GM12878 (cell line): ENCODE measurements at regions not wholly inside any gene's neighbourhood (a gene's known extent, or its start where the extent isn't known, plus 50 kb on each side); places are given as distances from the start of the nearest gene placed in this dataset.
"Not testable (repeated sequence)": the region's sequence is repeated elsewhere in the genome, so short reads cannot be mapped to it uniquely, and the experiment has no call there.

Experiments
- ATAC-seq: fragments of 200-7000 bp; cut with Tn5 transposase; 3 replicates; pipeline ENCODE4 v1.9.1; 2020; ENCODE audit warnings: mild to moderate bottlenecking, moderate library complexity
- BruUV-seq: library from RNA; stranded (reverse); fragments of 400-500 nt; replicated peaks from 2 replicates; lab custom pipeline; 2021; lab: Mats Ljungman, UMichigan
- CTCF ChIA-PET: fragments of 300-600 bp; sonication (Branson Sonifier 250); formaldehyde crosslinking; extraction: SDS; loops from one replicate; lab custom pipeline; 2021; ENCODE audit warnings: inconsistent platforms; lab: Yijun Ruan, JAX
- POLR2A ChIA-PET: fragments of 350-600 bp; formaldehyde crosslinking; extraction: SDS; loops from one replicate; lab custom pipeline; 2021; ENCODE audit warnings: inconsistent platforms; lab: Charles Lee
- RAD21 ChIA-PET: fragments of 300-600 bp; sonication (Branson Sonifier 250); formaldehyde crosslinking; loops from one replicate; lab custom pipeline; 2023; ENCODE audit warnings: antibody characterized with exemption; ENCODE audit not compliant: unreplicated experiment; lab: Charles Lee
- SMC1A ChIA-PET: fragments of 300-600 bp; sonication (Branson Sonifier 250); formaldehyde crosslinking; loops from one replicate; lab custom pipeline; 2023; ENCODE audit not compliant: unreplicated experiment, uncharacterized antibody; lab: Charles Lee
- DNase-seq: peaks from one replicate; pipeline ENCODE4 v3.0.0-alpha.2; 2011; ENCODE audit warnings: low read depth, low spot score
- FAIRE-seq: peaks from 3 replicates; lab custom pipeline; 2011; peaks lifted over from hg19 to GRCh38; lab: Jason Lieb, UNC
- H2AFZ ChIP-seq: 2 replicates; pipeline ENCODE4 v1.6.0; 2011; ENCODE audit warnings: low read depth, low read length, control low read depth; ENCODE audit not compliant: control insufficient read depth
- H3K27ac ChIP-seq: 2 replicates; pipeline ENCODE4 v1.5.1; 2011; ENCODE audit warnings: control low read depth; ENCODE audit not compliant: control insufficient read depth, insufficient read depth
- H3K27me3 ChIP-seq, 2 experiments: replicated peaks in 1 of 2; 2 replicates each; pipeline versions ENCODE4 v1.6.0 to v1.6.1; 2011; ENCODE audit warnings: low read length in 1 of 2; ENCODE audit not compliant: control insufficient read depth in 2 of 2, insufficient read depth in 2 of 2
- H3K36me3 ChIP-seq, 2 experiments: 2 replicates each; pipeline ENCODE4 v1.5.1; 2011; ENCODE audit warnings: low read length in 1 of 2; ENCODE audit not compliant: control insufficient read depth in 2 of 2, insufficient read depth in 2 of 2
- H3K4me1 ChIP-seq: 2 replicates; pipeline ENCODE4 v1.6.1; 2011; ENCODE audit warnings: mild to moderate bottlenecking, low read length, moderate library complexity, mixed read lengths; ENCODE audit not compliant: control insufficient read depth, insufficient read depth
- H3K4me2 ChIP-seq: 2 replicates; pipeline ENCODE4 v1.6.0; 2011; ENCODE audit warnings: control low read depth; ENCODE audit not compliant: control insufficient read depth, insufficient read depth
- H3K4me3 ChIP-seq: fragments of 200-600 bp; sonication (generic); 2 replicates; pipeline ENCODE4 v1.5.1; 2016
- H3K79me2 ChIP-seq: 2 replicates; pipeline ENCODE4 v1.6.0; 2011; ENCODE audit warnings: low read length; ENCODE audit not compliant: control insufficient read depth, insufficient read depth
- H3K9ac ChIP-seq: 2 replicates; pipeline ENCODE4 v1.8.0; 2011; ENCODE audit warnings: low read length, control low read depth, mixed read lengths; ENCODE audit not compliant: control insufficient read depth, insufficient read depth
- H3K9me3 ChIP-seq: replicated peaks from 3 replicates; pipeline ENCODE4 v1.5.1; 2011; ENCODE audit warnings: mild to moderate bottlenecking, low read length; ENCODE audit not compliant: control insufficient read depth, insufficient read depth
- H4K20me1 ChIP-seq: 2 replicates; pipeline ENCODE4 v1.6.0; 2011; ENCODE audit not compliant: control insufficient read depth, insufficient read depth
- SMC3 ChIP-seq: IDR thresholded peaks from 2 replicates; pipeline ENCODE4 v1.6.1; 2011; ENCODE audit warnings: low read length, improper control_type of control experiment, borderline replicate concordance
- SREBF2 ChIP-seq: IDR thresholded peaks from 2 replicates; pipeline ENCODE4 v1.6.1; 2012; ENCODE audit warnings: mild to moderate bottlenecking, low read length
- WGBS: methylation state at CpG from one replicate; pipeline ENCODE4 v1.1.6; 2016; ENCODE audit warnings: low lambda C conversion rate; ENCODE audit not compliant: insufficient replicate concordance, insufficient coverage; ENCODE audit errors: missing lambda C conversion rate; 5-methylcytosine and 5-hydroxymethylcytosine counted together
- in situ Hi-C: fragments of 300-500 bp; cut with MboI; formaldehyde crosslinking; loops from 9 replicates; pipeline ENCODE4 v1.14.3; 2018; ENCODE audit warnings: mixed read lengths
- intact Hi-C: fragments of 100-400 bp; cut with micrococcal nuclease; formaldehyde crosslinking; loops from one replicate; pipeline ENCODE4 v1.14.2; 2022; ENCODE audit not compliant: unreplicated experiment

- Histone ChIP-seq H3K9me3 (no peaks in the 10 kb centered on the region; the same call in 2 of the 3 replicates), H3K4me3 (no peak overlapping the region), H4K20me1 (no peaks in the 10 kb centered on the region), H3K27me3 (no peaks in the 10 kb centered on the region), H3K4me2 (no peak overlapping the region), H3K27ac (no peak overlapping the region), H3K36me3 (no peaks in the 10 kb centered on the region), H3K9ac (no peak overlapping the region), H2AFZ (no peak overlapping the region), H3K4me1 (no peaks in the 10 kb centered on the region), H3K79me2 (no peaks in the 10 kb centered on the region)
- intact Hi-C loops (no loop called here), in situ Hi-C loops (no loop called here)
- ChIA-PET POLR2A (no interaction called here), CTCF (no interaction called here), SMC1A (no interaction called here), RAD21 (no interaction called here)
- no peak for TF ChIP-seq SMC3
- no peak for TF ChIP-seq SREBF2
- no TSS peak for BruUV-seq
- DNase-seq: no peak
- WGBS: 86% methylated on average over 4 of the region's 4 CpGs
- no peak for ATAC-seq
- FAIRE-seq: no peak
These were observed 141.0 kb upstream of the ALG10B start for GRCh38 chr12:38175538-38175937.

- H3K79me2 ChIP-seq, BruUV-seq, ATAC-seq, H4K20me1 ChIP-seq, intact Hi-C loops, CTCF ChIA-PET, DNase-seq, H3K4me2 ChIP-seq, H2AFZ ChIP-seq, H3K27me3 ChIP-seq, in situ Hi-C loops, H3K9ac ChIP-seq, H3K27ac ChIP-seq, SMC1A ChIA-PET, H3K4me3 ChIP-seq, POLR2A ChIA-PET, RAD21 ChIA-PET, FAIRE-seq, H3K4me1 ChIP-seq, H3K9me3 ChIP-seq, H3K36me3 ChIP-seq: not testable (repeated sequence)
- WGBS: 54% methylated on average over 1 of the region's 1 CpG
These were observed 133.0 kb upstream of the ALG10B start for GRCh38 chr12:38183617-38184016.

GRCh38 chr12:38197286-38197685 lies 119.3 kb upstream of the ALG10B start:
- SMC1A ChIA-PET, FAIRE-seq: not testable (repeated sequence)

More at GRCh38 chr12:38197286-38197685, 119.3 kb upstream of the ALG10B start:
- in situ Hi-C loops, H2AFZ ChIP-seq, H4K20me1 ChIP-seq, H3K9ac ChIP-seq, ATAC-seq, RAD21 ChIA-PET, H3K4me2 ChIP-seq, BruUV-seq, H3K27me3 ChIP-seq, H3K79me2 ChIP-seq, H3K27ac ChIP-seq, H3K9me3 ChIP-seq, H3K36me3 ChIP-seq, H3K4me3 ChIP-seq, DNase-seq, H3K4me1 ChIP-seq, intact Hi-C loops, CTCF ChIA-PET, POLR2A ChIA-PET: not testable (repeated sequence)
- WGBS: 12% methylated on average over 1 of the region's 1 CpG
